ENCODE measurements at regions not wholly inside any gene's neighbourhood (a gene's known extent, or its start where the extent isn't known, plus 50 kb on each side); places are given as distances from the start of the nearest gene placed in this dataset.

DNA sequence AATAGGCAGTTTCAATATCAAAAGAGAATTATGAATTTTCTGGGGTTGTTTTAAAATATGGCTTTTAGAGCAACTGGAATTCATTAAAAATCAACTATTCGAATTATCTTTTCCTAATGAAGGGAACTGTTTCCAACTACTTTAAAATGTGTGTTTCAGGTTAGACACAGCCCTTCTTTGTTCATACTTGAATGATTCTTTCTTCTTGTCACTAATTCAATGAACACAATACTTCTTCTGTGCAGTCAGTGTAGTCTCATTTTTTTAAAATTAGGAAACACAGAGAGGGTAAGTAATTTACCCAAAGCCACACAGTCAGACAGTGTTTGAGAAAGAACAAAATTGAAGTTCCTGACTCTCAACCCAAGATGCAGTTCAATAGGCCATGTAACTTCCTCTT is 414.0 kb downstream of the CCDC91 start:
- Histone ChIP-seq H3K9me3 (ENCODE audit: control insufficient read depth, insufficient read depth, low read depth, low read length) (no peaks in the 10 kb centered on the region), H3K36me3 (ENCODE audit: control insufficient read depth in 2 of 2, insufficient read depth in 1 of 2, low read length in 2 of 2) (no peaks in the 10 kb centered on the region), H3K4me3 (ENCODE audit: low read depth, low read length) (no peak overlapping the region), H3K27ac (ENCODE audit: extremely low read depth, low read depth, low read length) (no peak overlapping the region), H3K4me1 (ENCODE audit: control insufficient read depth, insufficient read depth, low read length) (no peaks in the 10 kb centered on the region)
- ChIA-PET POLR2A (no interaction called here), CTCF (interaction anchor here (0.6 kb wide), 1 partner anchor 1108 kb away, joined by 3 read pairs; no protein-coding TSS in a partner anchor)
- TF ChIP-seq, protein P1, sequence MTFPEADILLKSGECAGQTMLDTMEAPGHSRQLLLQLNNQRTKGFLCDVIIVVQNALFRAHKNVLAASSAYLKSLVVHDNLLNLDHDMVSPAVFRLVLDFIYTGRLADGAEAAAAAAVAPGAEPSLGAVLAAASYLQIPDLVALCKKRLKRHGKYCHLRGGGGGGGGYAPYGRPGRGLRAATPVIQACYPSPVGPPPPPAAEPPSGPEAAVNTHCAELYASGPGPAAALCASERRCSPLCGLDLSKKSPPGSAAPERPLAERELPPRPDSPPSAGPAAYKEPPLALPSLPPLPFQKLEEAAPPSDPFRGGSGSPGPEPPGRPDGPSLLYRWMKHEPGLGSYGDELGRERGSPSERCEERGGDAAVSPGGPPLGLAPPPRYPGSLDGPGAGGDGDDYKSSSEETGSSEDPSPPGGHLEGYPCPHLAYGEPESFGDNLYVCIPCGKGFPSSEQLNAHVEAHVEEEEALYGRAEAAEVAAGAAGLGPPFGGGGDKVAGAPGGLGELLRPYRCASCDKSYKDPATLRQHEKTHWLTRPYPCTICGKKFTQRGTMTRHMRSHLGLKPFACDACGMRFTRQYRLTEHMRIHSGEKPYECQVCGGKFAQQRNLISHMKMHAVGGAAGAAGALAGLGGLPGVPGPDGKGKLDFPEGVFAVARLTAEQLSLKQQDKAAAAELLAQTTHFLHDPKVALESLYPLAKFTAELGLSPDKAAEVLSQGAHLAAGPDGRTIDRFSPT (tag by site-specific recombination; IDR thresholded peaks at IDR 0.05) = no peak
- no peak for TF ChIP-seq IKZF3 (tag by site-specific recombination; IDR thresholded peaks at IDR 0.05)
- TF ChIP-seq ZNF19 (tag by site-specific recombination; IDR thresholded peaks at IDR 0.05; ENCODE audit: low read depth) = no peak
- TF ChIP-seq, protein P2, sequence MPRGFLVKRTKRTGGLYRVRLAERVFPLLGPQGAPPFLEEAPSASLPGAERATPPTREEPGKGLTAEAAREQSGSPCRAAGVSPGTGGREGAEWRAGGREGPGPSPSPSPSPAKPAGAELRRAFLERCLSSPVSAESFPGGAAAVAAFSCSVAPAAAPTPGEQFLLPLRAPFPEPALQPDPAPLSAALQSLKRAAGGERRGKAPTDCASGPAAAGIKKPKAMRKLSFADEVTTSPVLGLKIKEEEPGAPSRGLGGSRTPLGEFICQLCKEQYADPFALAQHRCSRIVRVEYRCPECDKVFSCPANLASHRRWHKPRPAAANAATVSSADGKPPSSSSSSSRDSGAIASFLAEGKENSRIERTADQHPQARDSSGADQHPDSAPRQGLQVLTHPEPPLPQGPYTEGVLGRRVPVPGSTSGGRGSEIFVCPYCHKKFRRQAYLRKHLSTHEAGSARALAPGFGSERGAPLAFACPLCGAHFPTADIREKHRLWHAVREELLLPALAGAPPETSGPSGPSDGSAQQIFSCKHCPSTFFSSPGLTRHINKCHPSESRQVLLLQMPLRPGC (tag by site-specific recombination; IDR thresholded peaks at IDR 0.05) = no peak
- TF ChIP-seq ZNF157 (tag by site-specific recombination; IDR thresholded peaks at IDR 0.05) = no peak
- TF ChIP-seq, protein P3, sequence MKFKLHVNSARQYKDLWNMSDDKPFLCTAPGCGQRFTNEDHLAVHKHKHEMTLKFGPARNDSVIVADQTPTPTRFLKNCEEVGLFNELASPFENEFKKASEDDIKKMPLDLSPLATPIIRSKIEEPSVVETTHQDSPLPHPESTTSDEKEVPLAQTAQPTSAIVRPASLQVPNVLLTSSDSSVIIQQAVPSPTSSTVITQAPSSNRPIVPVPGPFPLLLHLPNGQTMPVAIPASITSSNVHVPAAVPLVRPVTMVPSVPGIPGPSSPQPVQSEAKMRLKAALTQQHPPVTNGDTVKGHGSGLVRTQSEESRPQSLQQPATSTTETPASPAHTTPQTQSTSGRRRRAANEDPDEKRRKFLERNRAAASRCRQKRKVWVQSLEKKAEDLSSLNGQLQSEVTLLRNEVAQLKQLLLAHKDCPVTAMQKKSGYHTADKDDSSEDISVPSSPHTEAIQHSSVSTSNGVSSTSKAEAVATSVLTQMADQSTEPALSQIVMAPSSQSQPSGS (tag by site-specific recombination; IDR thresholded peaks at IDR 0.05; ENCODE audit: low read depth) = no peak
- no peak for TF ChIP-seq MZF1 (tag by site-specific recombination; IDR thresholded peaks at IDR 0.05; ENCODE audit: borderline replicate concordance)
- no peak for TF ChIP-seq TRIM28 (IDR thresholded peaks at IDR 0.05; ENCODE audit: borderline replicate concordance, low read length)

DNA sequence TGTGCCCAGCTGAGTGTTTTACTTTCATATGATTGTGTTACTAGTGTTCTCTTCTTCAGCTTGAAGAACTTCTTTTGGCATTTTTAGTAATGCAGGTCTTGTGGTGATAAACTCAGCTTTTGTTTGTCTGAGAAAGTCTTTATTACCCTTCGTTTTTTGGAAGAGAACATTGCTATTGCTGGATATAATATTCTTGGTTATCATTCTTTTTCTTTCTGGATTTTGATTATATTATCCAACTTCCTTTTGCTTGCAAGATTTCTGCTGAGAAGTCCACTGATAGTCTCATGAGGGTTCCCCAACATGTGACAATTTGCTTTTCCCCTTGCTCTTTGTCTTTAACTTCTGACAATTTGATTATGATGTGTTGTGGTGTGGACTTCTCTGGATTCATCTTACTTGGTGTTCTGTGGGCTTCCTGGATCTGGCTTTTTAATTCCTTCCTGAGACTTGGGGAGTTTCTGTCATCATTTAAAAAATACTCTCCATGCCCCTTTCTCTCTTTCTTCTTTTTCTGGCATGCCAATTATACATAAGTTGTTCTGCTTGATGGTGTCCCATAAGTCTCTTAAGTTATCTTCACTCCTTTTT is 416.8 kb downstream of the CCDC91 start:
- TF ChIP-seq ZNF510 (tag by site-specific recombination; IDR thresholded peaks at IDR 0.05; ENCODE audit: insufficient replicate concordance) (peak; percentile 12), TCF7L2 (IDR thresholded peaks at IDR 0.05; ENCODE audit: borderline replicate concordance, low read depth, low read length) (no peak), SETDB1 (IDR thresholded peaks at IDR 0.05; ENCODE audit: insufficient read length, low read length) (peak; percentile 98), ZNF133 (tag by site-specific recombination; IDR thresholded peaks at IDR 0.05) (peak; percentile 86), EGR2 (tag by site-specific recombination; IDR thresholded peaks at IDR 0.05; ENCODE audit: low read depth) (no peak), TRIM28 (IDR thresholded peaks at IDR 0.05; ENCODE audit: borderline replicate concordance, low read length) (peak; percentile 63; the same call in 1 of the 2 replicates)

DNA sequence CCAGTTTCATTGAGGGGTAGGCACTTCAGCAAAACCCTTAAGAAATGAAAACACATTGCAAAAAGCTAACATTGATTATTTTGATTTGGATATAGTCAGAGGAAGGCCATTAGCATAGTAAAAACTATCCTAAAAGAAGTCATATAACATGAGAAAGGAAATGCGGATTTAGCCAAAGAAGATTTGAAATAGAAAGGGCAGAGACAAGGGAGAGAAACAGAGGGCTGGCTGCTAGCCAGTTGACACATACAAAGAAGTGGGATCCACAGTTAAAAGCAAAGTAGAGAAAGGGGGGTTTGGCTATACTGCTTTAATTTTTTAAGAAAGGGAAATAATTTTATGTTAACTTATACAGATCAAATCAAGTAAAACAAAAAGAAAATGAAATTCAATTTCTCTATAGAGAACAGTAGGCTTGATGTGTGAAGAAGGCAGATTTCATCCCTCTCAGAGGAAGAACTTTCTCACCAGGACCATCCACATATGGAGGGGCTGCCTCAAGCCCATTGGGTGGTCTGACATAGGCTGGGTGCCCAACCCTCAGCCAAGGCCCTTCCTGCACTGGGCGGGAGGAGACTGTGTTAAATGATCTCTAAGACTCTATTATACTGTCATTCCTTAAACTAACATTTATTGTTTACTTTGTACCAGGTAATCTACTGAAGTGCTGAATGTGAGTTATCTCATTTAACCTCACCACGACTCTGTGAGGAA is 420.3 kb downstream of the CCDC91 start:
- Histone ChIP-seq H3K36me3 (ENCODE audit: control insufficient read depth in 2 of 2, insufficient read depth in 1 of 2, low read length in 2 of 2) (no peaks in the 10 kb centered on the region), H3K27ac (ENCODE audit: extremely low read depth, low read depth, low read length) (0 out of 2 replicates have a peak overlapping the region, but pooled peaks have one; percentile 35), H3K4me1 (ENCODE audit: control insufficient read depth, insufficient read depth, low read length) (peaks cover 9% of the 10 kb centered on the region; the same call in 1 of the 2 replicates), H3K4me3 (ENCODE audit: low read depth, low read length) (no peak overlapping the region), H3K9me3 (ENCODE audit: control insufficient read depth, insufficient read depth, low read depth, low read length) (no peaks in the 10 kb centered on the region)
- ChIA-PET POLR2A (no interaction called here), CTCF (interaction anchor here (0.7 kb wide), 1 partner anchor 26 kb away, joined by 3 read pairs; no protein-coding TSS in a partner anchor)
- TF ChIP-seq, protein P4, sequence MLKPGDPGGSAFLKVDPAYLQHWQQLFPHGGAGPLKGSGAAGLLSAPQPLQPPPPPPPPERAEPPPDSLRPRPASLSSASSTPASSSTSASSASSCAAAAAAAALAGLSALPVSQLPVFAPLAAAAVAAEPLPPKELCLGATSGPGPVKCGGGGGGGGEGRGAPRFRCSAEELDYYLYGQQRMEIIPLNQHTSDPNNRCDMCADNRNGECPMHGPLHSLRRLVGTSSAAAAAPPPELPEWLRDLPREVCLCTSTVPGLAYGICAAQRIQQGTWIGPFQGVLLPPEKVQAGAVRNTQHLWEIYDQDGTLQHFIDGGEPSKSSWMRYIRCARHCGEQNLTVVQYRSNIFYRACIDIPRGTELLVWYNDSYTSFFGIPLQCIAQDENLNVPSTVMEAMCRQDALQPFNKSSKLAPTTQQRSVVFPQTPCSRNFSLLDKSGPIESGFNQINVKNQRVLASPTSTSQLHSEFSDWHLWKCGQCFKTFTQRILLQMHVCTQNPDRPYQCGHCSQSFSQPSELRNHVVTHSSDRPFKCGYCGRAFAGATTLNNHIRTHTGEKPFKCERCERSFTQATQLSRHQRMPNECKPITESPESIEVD (tag by site-specific recombination; IDR thresholded peaks at IDR 0.05) = 0 out of 2 replicates have a peak, but pooled peaks have one; percentile 45
- TF ChIP-seq OVOL3 (tag by site-specific recombination; IDR thresholded peaks at IDR 0.05) = 0 out of 2 replicates have a peak, but pooled peaks have one; percentile 18
- TF ChIP-seq, protein P5, sequence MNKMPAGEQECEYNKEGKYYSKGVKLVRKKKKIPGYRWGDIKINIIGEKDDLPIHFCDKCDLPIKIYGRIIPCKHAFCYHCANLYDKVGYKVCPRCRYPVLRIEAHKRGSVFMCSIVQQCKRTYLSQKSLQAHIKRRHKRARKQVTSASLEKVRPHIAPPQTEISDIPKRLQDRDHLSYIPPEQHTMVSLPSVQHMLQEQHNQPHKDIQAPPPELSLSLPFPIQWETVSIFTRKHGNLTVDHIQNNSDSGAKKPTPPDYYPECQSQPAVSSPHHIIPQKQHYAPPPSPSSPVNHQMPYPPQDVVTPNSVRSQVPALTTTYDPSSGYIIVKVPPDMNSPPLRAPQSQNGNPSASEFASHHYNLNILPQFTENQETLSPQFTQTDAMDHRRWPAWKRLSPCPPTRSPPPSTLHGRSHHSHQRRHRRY (tag by site-specific recombination; IDR thresholded peaks at IDR 0.05) = no peak
- TF ChIP-seq ZNF629 (tag by site-specific recombination; IDR thresholded peaks at IDR 0.05) = 0 out of 2 replicates have a peak, but pooled peaks have one; percentile 36

More for the DNA sequence above, 416.8 kb downstream of the CCDC91 start:
- H3K36me3 ChIP-seq (ENCODE audit: control insufficient read depth in 2 of 2, insufficient read depth in 1 of 2, low read length in 2 of 2) = no peaks in the 10 kb centered on the region
- ChIA-PET POLR2A (no interaction called here), CTCF (no interaction called here)
- H3K27ac ChIP-seq (ENCODE audit: extremely low read depth, low read depth, low read length) = no peak overlapping the region
- H3K4me1 ChIP-seq (ENCODE audit: control insufficient read depth, insufficient read depth, low read length) = peaks cover 9% of the 10 kb centered on the region; the same call in 1 of the 2 replicates
- no peak overlapping the region for H3K4me3 ChIP-seq (ENCODE audit: low read depth, low read length)
- H3K9me3 ChIP-seq (ENCODE audit: control insufficient read depth, insufficient read depth, low read depth, low read length) = no peaks in the 10 kb centered on the region

Measured in HEK293 (cell line).